Body of pancreas (tissue), 4 donors: ENCODE measurements at regions not wholly inside any gene's neighbourhood (a gene's known extent, or its start where the extent isn't known, plus 50 kb on each side); places are given as distances from the start of the nearest gene placed in this dataset.

ENCODE experiments used
- ATAC-seq: fragments of 150-250 bp; one replicate; pipeline ENCODE4 v1.9.1; 2016
- DNase-seq, 4 donors: peaks; one replicate each; pipeline ENCODE4 v3.0.0-alpha.2; 2019
- H3K27ac ChIP-seq, 4 donors: fragments of 200-600 bp; sonication (generic); 1 replicate in 3 of 4; 2 replicates in 1 of 4; pipeline versions ENCODE4 v1.5.1 to v1.6.1; 2016 to 2019; ENCODE audit warnings: mild to moderate bottlenecking in 1 of 4, mixed read lengths in 1 of 4, moderate library complexity in 1 of 4
- H3K27me3 ChIP-seq, 2 donors: fragments of 200-600 bp; sonication (generic); one replicate each; pipeline ENCODE4 v1.6.0; 2016; ENCODE audit warnings: mild to moderate bottlenecking in 1 of 2
- H3K36me3 ChIP-seq, 2 donors: fragments of 200-600 bp; sonication (generic); replicated peaks in 1 of 2; 2 replicates each; pipeline ENCODE4 v1.5.1; 2016; ENCODE audit warnings: low read depth in 2 of 2; ENCODE audit not compliant: insufficient read depth in 1 of 2
- H3K4me1 ChIP-seq: fragments of 200-600 bp; sonication (generic); one replicate; pipeline ENCODE4 v1.6.0; 2016
- H3K4me3 ChIP-seq, 2 donors: fragments of 200-600 bp; sonication (generic); 1 replicate in 1 of 2; 2 replicates in 1 of 2; pipeline ENCODE4 v1.5.1; 2016 to 2019
- H3K9me3 ChIP-seq, 3 donors: fragments of 200-600 bp; sonication (generic); 1 replicate in 2 of 3; 2 replicates in 1 of 3; pipeline ENCODE4 v1.5.1; 2016
- CTCF ChIP-seq, 7 experiments: fragments of 450-650 bp in 4 of 7; fragments of 200-600 bp in 3 of 7; sonication (generic) in 3 of 7; IDR thresholded peaks; one replicate each; pipeline ENCODE4 v1.5.1; 2016 to 2019; ENCODE audit warnings: antibody characterized with exemption in 7 of 7
- POLR2A ChIP-seq, 3 donors: fragments of 450-650 bp; IDR thresholded peaks; one replicate each; pipeline ENCODE4 v1.6.1; 2016; ENCODE audit warnings: antibody characterized with exemption in 3 of 3, mild to moderate bottlenecking in 2 of 3
- WGBS, 2 donors: methylation state at CpG; one replicate each; pipeline ENCODE4 v1.1.5; 2017; 5-methylcytosine and 5-hydroxymethylcytosine counted together
- intact Hi-C: fragments of 100-400 bp; cut with DNase I; formaldehyde crosslinking; loops from one replicate; pipeline ENCODE4 v1.15.1; 2023

GRCh38 chr9:118336943-118337330, 632.7 kb downstream of the TLR4 start:
- TF ChIP-seq CTCF (IDR thresholded peaks at IDR 0.05) (no peak), POLR2A (IDR thresholded peaks at IDR 0.05) (no peak)
- DNase-seq (no peak), ATAC-seq (no peak)
- WGBS, 2 donors, result 36 to 42% methylated on average over 2 of the region's 2 CpGs
- intact Hi-C loops, result no loop called here
- H3K36me3 ChIP-seq, result no peaks in the 10 kb centered on the region
- no peaks in the 10 kb centered on the region for H3K27me3 ChIP-seq
- H3K9me3 ChIP-seq, result no peaks in the 10 kb centered on the region
- no peak overlapping the region for H3K4me3 ChIP-seq
- H3K27ac ChIP-seq, result no peak overlapping the region
- peaks cover 14% of the 10 kb centered on the region for H3K4me1 ChIP-seq

GRCh38 chr9:118360036-118360435, 655.8 kb downstream of the TLR4 start:
- Histone ChIP-seq H3K4me3 (no peak overlapping the region), H3K4me1 (no peaks in the 10 kb centered on the region), H3K27me3 (no peaks in the 10 kb centered on the region), H3K36me3 (no peaks in the 10 kb centered on the region), H3K9me3 (no peaks in the 10 kb centered on the region), H3K27ac (no peak overlapping the region)
- TF ChIP-seq POLR2A (IDR thresholded peaks at IDR 0.05) (no peak), CTCF (IDR thresholded peaks at IDR 0.05) (no peak)
- ATAC-seq (no peak), DNase-seq (no peak)
- intact Hi-C loops, result no loop called here
- 66 to 67% methylated on average over 4 of the region's 4 CpGs for WGBS, 2 donors

- 61 to 68% methylated on average over 1 of the region's 1 CpG for WGBS, 2 donors
- no peak for ATAC-seq
- no peak overlapping the region for H3K27ac ChIP-seq
- TF ChIP-seq POLR2A (IDR thresholded peaks at IDR 0.05) (no peak), CTCF (IDR thresholded peaks at IDR 0.05) (no peak)
- intact Hi-C loops, result no loop called here
- DNase-seq, result no peak
- H3K4me3 ChIP-seq, result no peak overlapping the region
- H3K36me3 ChIP-seq, result no peaks in the 10 kb centered on the region
- H3K4me1 ChIP-seq, result no peaks in the 10 kb centered on the region
- no peaks in the 10 kb centered on the region for H3K27me3 ChIP-seq
- no peaks in the 10 kb centered on the region for H3K9me3 ChIP-seq
Observed at GRCh38 chr9:118362123-118362522, 657.9 kb downstream of the TLR4 start.

GRCh38 chr9:118362596-118362995, 658.4 kb downstream of the TLR4 start:
- Histone ChIP-seq H3K27me3 (no peaks in the 10 kb centered on the region), H3K9me3 (no peaks in the 10 kb centered on the region), H3K36me3 (no peaks in the 10 kb centered on the region), H3K4me1 (no peaks in the 10 kb centered on the region), H3K27ac (no peak overlapping the region), H3K4me3 (no peak overlapping the region)
- TF ChIP-seq CTCF (IDR thresholded peaks at IDR 0.05), result no peak
- no peak for TF ChIP-seq POLR2A (IDR thresholded peaks at IDR 0.05)
- intact Hi-C loops, result no loop called here
- no peak for DNase-seq
- no peak for ATAC-seq
- 42 to 45% methylated on average over 3 of the region's 3 CpGs for WGBS, 2 donors

GRCh38 chr9:118364266-118365106, 660.3 kb downstream of the TLR4 start:
- 47 to 65% methylated on average over 5 to 7 of the region's 7 CpGs for WGBS, 2 donors
- no peaks in the 10 kb centered on the region for H3K36me3 ChIP-seq
- TF ChIP-seq POLR2A (IDR thresholded peaks at IDR 0.05), result no peak
- no peak for TF ChIP-seq CTCF (IDR thresholded peaks at IDR 0.05)
- ATAC-seq (no peak), DNase-seq (no peak)
- no peak overlapping the region for H3K27ac ChIP-seq
- intact Hi-C loops, result no loop called here
- H3K4me3 ChIP-seq, result no peak overlapping the region
- no peaks in the 10 kb centered on the region for H3K9me3 ChIP-seq
- no peaks in the 10 kb centered on the region for H3K27me3 ChIP-seq
- H3K4me1 ChIP-seq, result no peaks in the 10 kb centered on the region
